ENCODE measurements at regions not wholly inside any gene's neighbourhood (a gene's known extent, or its start where the extent isn't known, plus 50 kb on each side); places are given as distances from the start of the nearest gene placed in this dataset.

GRCh38 chr6:15077961-15078360 lies 167.9 kb upstream of the JARID2 start:
- Histone ChIP-seq H3K9me3 (no peaks in the 10 kb centered on the region), H3K27ac (ENCODE audit: low read depth in 2 of 2, low read length in 1 of 2) (no peak overlapping the region), H3K27me3 (ENCODE audit: insufficient read depth) (no peaks in the 10 kb centered on the region), H3K4me2 (no peak overlapping the region), H3K9ac (no peak overlapping the region), H3K79me2 (ENCODE audit: insufficient read depth) (no peaks in the 10 kb centered on the region), H4K20me1 (ENCODE audit: insufficient read depth) (no peaks in the 10 kb centered on the region), H3K4me1 (ENCODE audit: control insufficient read depth in 1 of 2, insufficient read depth in 2 of 2, low read depth in 1 of 2, low read length in 1 of 2) (no peaks in the 10 kb centered on the region), H3F3A (replicated peaks; ENCODE audit: insufficient read depth) (no peaks in the 10 kb centered on the region), H3K4me3 (ENCODE audit: low read depth in 2 of 2, low read length in 1 of 2) (no peak overlapping the region), H3K9me2 (no peaks in the 10 kb centered on the region), H3K36me3 (replicated peaks in 1 of 2; ENCODE audit: control insufficient read depth in 1 of 2, insufficient read depth in 2 of 2, low read length in 1 of 2) (no peaks in the 10 kb centered on the region), H2AFZ (ENCODE audit: low read depth) (no peak overlapping the region)
- WGBS (ENCODE audit: low lambda C conversion rate) = 62% methylated on average over 5 of the region's 5 CpGs
- ChIA-PET CTCF (no interaction called here), POLR2A (no interaction called here)
- TF ChIP-seq FOXJ3 (CRISPR knock-in tag; IDR thresholded peaks at IDR 0.05) = no peak
- TF ChIP-seq, protein P1, sequence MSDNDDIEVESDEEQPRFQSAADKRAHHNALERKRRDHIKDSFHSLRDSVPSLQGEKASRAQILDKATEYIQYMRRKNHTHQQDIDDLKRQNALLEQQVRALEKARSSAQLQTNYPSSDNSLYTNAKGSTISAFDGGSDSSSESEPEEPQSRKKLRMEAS (IDR thresholded peaks at IDR 0.05; ENCODE audit: low read depth) = no peak
- no peak for TF ChIP-seq SIN3A (IDR thresholded peaks at IDR 0.05; ENCODE audit: borderline replicate concordance, low read depth, low read length)
- TF ChIP-seq FOXM1 (IDR thresholded peaks at IDR 0.05; ENCODE audit: low read depth) = no peak
- TF ChIP-seq RXRA (IDR thresholded peaks at IDR 0.05; ENCODE audit: borderline replicate concordance, low read depth) = no peak
- TF ChIP-seq, protein P2, sequence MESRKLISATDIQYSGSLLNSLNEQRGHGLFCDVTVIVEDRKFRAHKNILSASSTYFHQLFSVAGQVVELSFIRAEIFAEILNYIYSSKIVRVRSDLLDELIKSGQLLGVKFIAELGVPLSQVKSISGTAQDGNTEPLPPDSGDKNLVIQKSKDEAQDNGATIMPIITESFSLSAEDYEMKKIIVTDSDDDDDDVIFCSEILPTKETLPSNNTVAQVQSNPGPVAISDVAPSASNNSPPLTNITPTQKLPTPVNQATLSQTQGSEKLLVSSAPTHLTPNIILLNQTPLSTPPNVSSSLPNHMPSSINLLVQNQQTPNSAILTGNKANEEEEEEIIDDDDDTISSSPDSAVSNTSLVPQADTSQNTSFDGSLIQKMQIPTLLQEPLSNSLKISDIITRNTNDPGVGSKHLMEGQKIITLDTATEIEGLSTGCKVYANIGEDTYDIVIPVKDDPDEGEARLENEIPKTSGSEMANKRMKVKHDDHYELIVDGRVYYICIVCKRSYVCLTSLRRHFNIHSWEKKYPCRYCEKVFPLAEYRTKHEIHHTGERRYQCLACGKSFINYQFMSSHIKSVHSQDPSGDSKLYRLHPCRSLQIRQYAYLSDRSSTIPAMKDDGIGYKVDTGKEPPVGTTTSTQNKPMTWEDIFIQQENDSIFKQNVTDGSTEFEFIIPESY (IDR thresholded peaks at IDR 0.05; ENCODE audit: borderline replicate concordance, low read depth) = no peak
- TF ChIP-seq, protein P3, sequence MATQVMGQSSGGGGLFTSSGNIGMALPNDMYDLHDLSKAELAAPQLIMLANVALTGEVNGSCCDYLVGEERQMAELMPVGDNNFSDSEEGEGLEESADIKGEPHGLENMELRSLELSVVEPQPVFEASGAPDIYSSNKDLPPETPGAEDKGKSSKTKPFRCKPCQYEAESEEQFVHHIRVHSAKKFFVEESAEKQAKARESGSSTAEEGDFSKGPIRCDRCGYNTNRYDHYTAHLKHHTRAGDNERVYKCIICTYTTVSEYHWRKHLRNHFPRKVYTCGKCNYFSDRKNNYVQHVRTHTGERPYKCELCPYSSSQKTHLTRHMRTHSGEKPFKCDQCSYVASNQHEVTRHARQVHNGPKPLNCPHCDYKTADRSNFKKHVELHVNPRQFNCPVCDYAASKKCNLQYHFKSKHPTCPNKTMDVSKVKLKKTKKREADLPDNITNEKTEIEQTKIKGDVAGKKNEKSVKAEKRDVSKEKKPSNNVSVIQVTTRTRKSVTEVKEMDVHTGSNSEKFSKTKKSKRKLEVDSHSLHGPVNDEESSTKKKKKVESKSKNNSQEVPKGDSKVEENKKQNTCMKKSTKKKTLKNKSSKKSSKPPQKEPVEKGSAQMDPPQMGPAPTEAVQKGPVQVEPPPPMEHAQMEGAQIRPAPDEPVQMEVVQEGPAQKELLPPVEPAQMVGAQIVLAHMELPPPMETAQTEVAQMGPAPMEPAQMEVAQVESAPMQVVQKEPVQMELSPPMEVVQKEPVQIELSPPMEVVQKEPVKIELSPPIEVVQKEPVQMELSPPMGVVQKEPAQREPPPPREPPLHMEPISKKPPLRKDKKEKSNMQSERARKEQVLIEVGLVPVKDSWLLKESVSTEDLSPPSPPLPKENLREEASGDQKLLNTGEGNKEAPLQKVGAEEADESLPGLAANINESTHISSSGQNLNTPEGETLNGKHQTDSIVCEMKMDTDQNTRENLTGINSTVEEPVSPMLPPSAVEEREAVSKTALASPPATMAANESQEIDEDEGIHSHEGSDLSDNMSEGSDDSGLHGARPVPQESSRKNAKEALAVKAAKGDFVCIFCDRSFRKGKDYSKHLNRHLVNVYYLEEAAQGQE (IDR thresholded peaks at IDR 0.05; ENCODE audit: low read depth, low read length) = no peak
- TF ChIP-seq, protein P4, sequence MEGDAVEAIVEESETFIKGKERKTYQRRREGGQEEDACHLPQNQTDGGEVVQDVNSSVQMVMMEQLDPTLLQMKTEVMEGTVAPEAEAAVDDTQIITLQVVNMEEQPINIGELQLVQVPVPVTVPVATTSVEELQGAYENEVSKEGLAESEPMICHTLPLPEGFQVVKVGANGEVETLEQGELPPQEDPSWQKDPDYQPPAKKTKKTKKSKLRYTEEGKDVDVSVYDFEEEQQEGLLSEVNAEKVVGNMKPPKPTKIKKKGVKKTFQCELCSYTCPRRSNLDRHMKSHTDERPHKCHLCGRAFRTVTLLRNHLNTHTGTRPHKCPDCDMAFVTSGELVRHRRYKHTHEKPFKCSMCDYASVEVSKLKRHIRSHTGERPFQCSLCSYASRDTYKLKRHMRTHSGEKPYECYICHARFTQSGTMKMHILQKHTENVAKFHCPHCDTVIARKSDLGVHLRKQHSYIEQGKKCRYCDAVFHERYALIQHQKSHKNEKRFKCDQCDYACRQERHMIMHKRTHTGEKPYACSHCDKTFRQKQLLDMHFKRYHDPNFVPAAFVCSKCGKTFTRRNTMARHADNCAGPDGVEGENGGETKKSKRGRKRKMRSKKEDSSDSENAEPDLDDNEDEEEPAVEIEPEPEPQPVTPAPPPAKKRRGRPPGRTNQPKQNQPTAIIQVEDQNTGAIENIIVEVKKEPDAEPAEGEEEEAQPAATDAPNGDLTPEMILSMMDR (IDR thresholded peaks at IDR 0.05) = no peak
- TF ChIP-seq NRF1 (IDR thresholded peaks at IDR 0.05; ENCODE audit: low read depth, low read length) = no peak
- no peak for TF ChIP-seq TEAD4 (IDR thresholded peaks at IDR 0.05; ENCODE audit: borderline replicate concordance, insufficient read depth)
- TF ChIP-seq RCOR1 (IDR thresholded peaks at IDR 0.05; ENCODE audit: low read length) = no peak
- TF ChIP-seq EZH2phosphoT487 (IDR thresholded peaks at IDR 0.05; ENCODE audit: borderline replicate concordance, low read depth) = no peak
- no peak for TF ChIP-seq USF2 (IDR thresholded peaks at IDR 0.05; ENCODE audit: borderline replicate concordance, low read depth, low read length)
- no peak for TF ChIP-seq POLR2AphosphoS5 (IDR thresholded peaks at IDR 0.05; ENCODE audit: low read depth, low read length)
- TF ChIP-seq, protein P5, sequence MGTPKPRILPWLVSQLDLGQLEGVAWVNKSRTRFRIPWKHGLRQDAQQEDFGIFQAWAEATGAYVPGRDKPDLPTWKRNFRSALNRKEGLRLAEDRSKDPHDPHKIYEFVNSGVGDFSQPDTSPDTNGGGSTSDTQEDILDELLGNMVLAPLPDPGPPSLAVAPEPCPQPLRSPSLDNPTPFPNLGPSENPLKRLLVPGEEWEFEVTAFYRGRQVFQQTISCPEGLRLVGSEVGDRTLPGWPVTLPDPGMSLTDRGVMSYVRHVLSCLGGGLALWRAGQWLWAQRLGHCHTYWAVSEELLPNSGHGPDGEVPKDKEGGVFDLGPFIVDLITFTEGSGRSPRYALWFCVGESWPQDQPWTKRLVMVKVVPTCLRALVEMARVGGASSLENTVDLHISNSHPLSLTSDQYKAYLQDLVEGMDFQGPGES (IDR thresholded peaks at IDR 0.05; ENCODE audit: low read depth, low read length) = no peak
- no peak for TF ChIP-seq TAF1 (IDR thresholded peaks at IDR 0.05; ENCODE audit: borderline replicate concordance, low read depth, low read length)
- TF ChIP-seq CHD2 (IDR thresholded peaks at IDR 0.05; ENCODE audit: low read length, partially characterized antibody) = no peak
- DNase-seq = no peak

All from SK-N-SH (cell line).